ENCODE measurements at regions not wholly inside any gene's neighbourhood (a gene's known extent, or its start where the extent isn't known, plus 50 kb on each side); places are given as distances from the start of the nearest gene placed in this dataset.

GRCh38 chr15:93482731-93483130 lies 393.7 kb upstream of the RGMA start:
- no peak for DNase-seq (ENCODE audit: low read depth)

- no peak for DNase-seq (ENCODE audit: low read depth)
These were observed 390.7 kb upstream of the RGMA start for GRCh38 chr15:93479715-93480114.

- DNase-seq (ENCODE audit: low read depth): no peak
These were observed 389.9 kb upstream of the RGMA start for GRCh38 chr15:93478947-93479346.

- DNase-seq (ENCODE audit: low read depth): no peak
These were observed 388.7 kb upstream of the RGMA start for GRCh38 chr15:93477721-93478120.

- no peak for DNase-seq (ENCODE audit: low read depth)
These were observed 388.2 kb upstream of the RGMA start for GRCh38 chr15:93477188-93477587.

GRCh38 chr15:93476491-93477177 lies 387.6 kb upstream of the RGMA start:
- no peak for DNase-seq (ENCODE audit: low read depth)

- DNase-seq (ENCODE audit: low read depth): no peak
These were observed 385.7 kb upstream of the RGMA start for GRCh38 chr15:93474728-93475127.

- DNase-seq (ENCODE audit: low read depth): no peak
These were observed 381.0 kb upstream of the RGMA start for GRCh38 chr15:93469994-93470393.

GRCh38 chr15:93467337-93467736 lies 378.3 kb upstream of the RGMA start:
- no peak for DNase-seq (ENCODE audit: low read depth)

GRCh38 chr15:93466380-93466779 lies 377.4 kb upstream of the RGMA start:
- no peak for DNase-seq (ENCODE audit: low read depth)

- DNase-seq (ENCODE audit: low read depth): no peak
These were observed 373.7 kb upstream of the RGMA start for GRCh38 chr15:93462690-93463089.

GRCh38 chr15:93460717-93461116 lies 371.7 kb upstream of the RGMA start:
- no peak for DNase-seq (ENCODE audit: low read depth)

- DNase-seq (ENCODE audit: low read depth): no peak
These were observed 370.4 kb upstream of the RGMA start for GRCh38 chr15:93459396-93459795.

GRCh38 chr15:93458597-93458996 lies 369.6 kb upstream of the RGMA start:
- DNase-seq (ENCODE audit: low read depth): no peak

- DNase-seq (ENCODE audit: low read depth): no peak
These were observed 365.8 kb upstream of the RGMA start for GRCh38 chr15:93454788-93455187.

- DNase-seq (ENCODE audit: low read depth): no peak
These were observed 363.7 kb upstream of the RGMA start for GRCh38 chr15:93452537-93453211.

GRCh38 chr15:93451822-93452221 lies 362.8 kb upstream of the RGMA start:
- DNase-seq (ENCODE audit: low read depth): no peak

GRCh38 chr15:93451265-93451664 lies 362.3 kb upstream of the RGMA start:
- no peak for DNase-seq (ENCODE audit: low read depth)

GRCh38 chr15:93449798-93450197 lies 360.8 kb upstream of the RGMA start:
- no peak for DNase-seq (ENCODE audit: low read depth)

- no peak for DNase-seq (ENCODE audit: low read depth)
These were observed 349.3 kb upstream of the RGMA start for GRCh38 chr15:93438310-93438709.

GRCh38 chr15:93432474-93432873 lies 343.5 kb upstream of the RGMA start:
- no peak for DNase-seq (ENCODE audit: low read depth)

- no peak for DNase-seq (ENCODE audit: low read depth)
These were observed 339.9 kb upstream of the RGMA start for GRCh38 chr15:93428807-93429351.

- DNase-seq (ENCODE audit: low read depth): no peak
These were observed 339.1 kb upstream of the RGMA start for GRCh38 chr15:93428150-93428549.

- no peak for DNase-seq (ENCODE audit: low read depth)
These were observed 335.1 kb upstream of the RGMA start for GRCh38 chr15:93424131-93424530.

All from CMK (cell line).